Liver (tissue), 3 donors: ENCODE measurements at regions not wholly inside any gene's neighbourhood (a gene's known extent, or its start where the extent isn't known, plus 50 kb on each side); places are given as distances from the start of the nearest gene placed in this dataset.

Source experiments
- CTCF ChIP-seq: fragments of 150-350 bp; IDR thresholded peaks from 2 replicates; pipeline ENCODE4 v1.5.1; 2017; ENCODE audit warnings: improper control_type of control experiment, low read depth, low read length; ENCODE audit not compliant: missing input control
- TAF1 ChIP-seq: conservative IDR thresholded peaks from 2 replicates; pipeline ENCODE4 v1.6.1; 2016; ENCODE audit warnings: antibody characterized with exemption, mild to moderate bottlenecking
- donor health status: healthy.
- donor health status: healthy.

GRCh38 chr3:166472015-166472414 is 634.8 kb upstream of the BCHE start:
- TF ChIP-seq TAF1 (no peak), CTCF (no peak)
